ENCODE measurements at regions not wholly inside any gene's neighbourhood (a gene's known extent, or its start where the extent isn't known, plus 50 kb on each side); places are given as distances from the start of the nearest gene placed in this dataset.

GRCh38 chr3:68088636-68089035, 434.2 kb upstream of the SUCLG2 start:
- Histone ChIP-seq H2BK5ac (ENCODE audit: low read length) (no peak overlapping the region), H3K9ac (ENCODE audit: low read length) (no peak overlapping the region), H2BK120ac (ENCODE audit: low read depth, low read length) (no peak overlapping the region), H3K56ac (ENCODE audit: low read length) (no peak overlapping the region), H3K23ac (ENCODE audit: low read length) (no peak overlapping the region), H3K27me3 (ENCODE audit: insufficient read depth, low read length, poor library complexity) (no peaks in the 10 kb centered on the region), H3K4me3 (ENCODE audit: low read length) (no peak overlapping the region), H2AK5ac (ENCODE audit: low read length) (no peak overlapping the region), H3K4ac (ENCODE audit: low read depth, low read length) (no peak overlapping the region), H3K36me3 (ENCODE audit: control insufficient read depth, insufficient read depth, low read length) (no peaks in the 10 kb centered on the region), H4K8ac (ENCODE audit: low read depth, low read length) (no peak overlapping the region), H3K79me1 (ENCODE audit: low read length) (no peaks in the 10 kb centered on the region), H2BK15ac (replicated peaks; ENCODE audit: low read depth) (no peak overlapping the region), H3K4me2 (ENCODE audit: low read length) (no peak overlapping the region), H4K5ac (ENCODE audit: low read length) (no peak overlapping the region), H3K27ac (ENCODE audit: low read depth, low read length) (no peak overlapping the region), H3K18ac (ENCODE audit: low read length) (no peak overlapping the region), H3K79me2 (ENCODE audit: control insufficient read depth, insufficient read depth, low read length) (no peaks in the 10 kb centered on the region), H3K4me1 (ENCODE audit: control insufficient read depth, low read depth, low read length) (no peaks in the 10 kb centered on the region)
- no CpG with 5 or more reads among the region's 3 CpGs for WGBS (ENCODE audit: extremely low coverage, insufficient coverage, low lambda C conversion rate)
- DNase-seq = peak; percentile 0

GRCh38 chr3:68088216-68088615, 433.8 kb upstream of the SUCLG2 start:
- Histone ChIP-seq H3K4me1 (ENCODE audit: control insufficient read depth, low read depth, low read length) (no peaks in the 10 kb centered on the region), H2BK5ac (ENCODE audit: low read length) (no peak overlapping the region), H2AK5ac (ENCODE audit: low read length) (no peak overlapping the region), H3K23ac (ENCODE audit: low read length) (no peak overlapping the region), H4K5ac (ENCODE audit: low read length) (no peak overlapping the region), H3K9ac (ENCODE audit: low read length) (no peak overlapping the region), H3K56ac (ENCODE audit: low read length) (no peak overlapping the region), H2BK15ac (replicated peaks; ENCODE audit: low read depth) (no peak overlapping the region), H3K4ac (ENCODE audit: low read depth, low read length) (no peak overlapping the region), H3K4me2 (ENCODE audit: low read length) (no peak overlapping the region), H3K27ac (ENCODE audit: low read depth, low read length) (no peak overlapping the region), H2BK120ac (ENCODE audit: low read depth, low read length) (no peak overlapping the region), H3K79me1 (ENCODE audit: low read length) (no peaks in the 10 kb centered on the region), H3K36me3 (ENCODE audit: control insufficient read depth, insufficient read depth, low read length) (no peaks in the 10 kb centered on the region), H3K27me3 (ENCODE audit: insufficient read depth, low read length, poor library complexity) (no peaks in the 10 kb centered on the region), H3K18ac (ENCODE audit: low read length) (no peak overlapping the region), H4K8ac (ENCODE audit: low read depth, low read length) (no peak overlapping the region), H3K79me2 (ENCODE audit: control insufficient read depth, insufficient read depth, low read length) (no peaks in the 10 kb centered on the region), H3K4me3 (ENCODE audit: low read length) (no peak overlapping the region)
- no CpG with 5 or more reads among the region's 3 CpGs for WGBS (ENCODE audit: extremely low coverage, insufficient coverage, low lambda C conversion rate)
- DNase-seq = no peak

DNA sequence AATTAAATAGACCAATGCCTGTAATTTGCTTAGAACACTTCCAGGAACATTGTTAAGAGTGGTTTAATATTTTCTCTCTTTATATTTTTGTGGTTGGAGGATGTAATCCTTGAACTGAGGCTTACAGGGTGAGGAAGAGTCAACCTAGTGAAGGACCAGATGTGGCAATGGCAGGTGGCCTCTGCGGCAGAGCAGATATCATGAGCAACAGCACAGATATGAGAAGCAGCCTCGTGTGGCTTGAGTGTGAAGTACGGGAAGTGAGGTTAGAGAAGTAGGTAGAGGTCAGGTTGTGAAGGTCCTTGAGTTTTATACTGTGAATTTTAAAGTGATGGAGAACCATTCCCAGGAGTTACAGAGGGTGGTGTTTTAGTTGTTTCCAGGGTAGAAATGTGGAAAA, 417.6 kb upstream of the SUCLG2 start:
- H3K27me3 ChIP-seq (ENCODE audit: insufficient read depth, low read length, poor library complexity) = no peaks in the 10 kb centered on the region
- no peak overlapping the region for H2AK5ac ChIP-seq (ENCODE audit: low read length)
- H3K36me3 ChIP-seq (ENCODE audit: control insufficient read depth, insufficient read depth, low read length) = no peaks in the 10 kb centered on the region
- H3K4me3 ChIP-seq (ENCODE audit: low read length) = no peak overlapping the region
- H4K5ac ChIP-seq (ENCODE audit: low read length) = no peak overlapping the region
- no peak overlapping the region for H3K4me2 ChIP-seq (ENCODE audit: low read length)
- no peak overlapping the region for H3K9ac ChIP-seq (ENCODE audit: low read length)
- no peak overlapping the region for H3K4ac ChIP-seq (ENCODE audit: low read depth, low read length)
- WGBS (ENCODE audit: extremely low coverage, insufficient coverage, low lambda C conversion rate) = no CpG with 5 or more reads among the region's 3 CpGs
- H2BK5ac ChIP-seq (ENCODE audit: low read length) = no peak overlapping the region
- H3K27ac ChIP-seq (ENCODE audit: low read depth, low read length) = no peak overlapping the region
- H3K23ac ChIP-seq (ENCODE audit: low read length) = no peak overlapping the region
- no peaks in the 10 kb centered on the region for H3K79me2 ChIP-seq (ENCODE audit: control insufficient read depth, insufficient read depth, low read length)
- H4K8ac ChIP-seq (ENCODE audit: low read depth, low read length) = no peak overlapping the region
- no peak for DNase-seq
- no peak overlapping the region for H3K56ac ChIP-seq (ENCODE audit: low read length)
- no peak overlapping the region for H3K18ac ChIP-seq (ENCODE audit: low read length)
- H2BK15ac ChIP-seq (replicated peaks; ENCODE audit: low read depth) = no peak overlapping the region
- H3K79me1 ChIP-seq (ENCODE audit: low read length) = no peaks in the 10 kb centered on the region
- no peak overlapping the region for H2BK120ac ChIP-seq (ENCODE audit: low read depth, low read length)
- H3K4me1 ChIP-seq (ENCODE audit: control insufficient read depth, low read depth, low read length) = no peaks in the 10 kb centered on the region

DNA sequence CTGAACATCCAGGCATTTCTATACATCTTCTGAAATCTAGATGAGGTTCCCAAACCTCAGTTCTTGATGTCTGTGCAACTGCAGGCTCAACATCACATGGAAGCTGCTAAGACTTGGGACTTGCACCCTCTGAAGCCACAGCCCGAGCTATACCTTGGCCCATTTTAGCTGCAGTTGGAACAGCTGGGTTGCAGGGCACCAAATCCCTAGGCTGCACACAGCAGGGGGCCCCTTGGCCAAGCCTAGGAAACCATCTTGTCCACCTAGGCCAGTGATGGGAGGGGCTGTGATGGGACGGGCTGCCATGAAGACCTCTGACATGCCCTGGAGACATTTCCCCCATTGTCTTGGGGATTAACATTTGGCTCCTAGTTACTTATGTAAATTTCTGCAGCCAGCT, 415.8 kb upstream of the SUCLG2 start:
- Histone ChIP-seq H3K23ac (ENCODE audit: low read length) (no peak overlapping the region), H2BK120ac (ENCODE audit: low read depth, low read length) (no peak overlapping the region), H2AK5ac (ENCODE audit: low read length) (no peak overlapping the region), H3K27ac (ENCODE audit: low read depth, low read length) (no peak overlapping the region), H3K79me2 (ENCODE audit: control insufficient read depth, insufficient read depth, low read length) (no peaks in the 10 kb centered on the region), H4K8ac (ENCODE audit: low read depth, low read length) (no peak overlapping the region), H3K36me3 (ENCODE audit: control insufficient read depth, insufficient read depth, low read length) (no peaks in the 10 kb centered on the region), H3K56ac (ENCODE audit: low read length) (no peak overlapping the region), H3K27me3 (ENCODE audit: insufficient read depth, low read length, poor library complexity) (no peaks in the 10 kb centered on the region), H3K4me1 (ENCODE audit: control insufficient read depth, low read depth, low read length) (no peaks in the 10 kb centered on the region), H3K4me3 (ENCODE audit: low read length) (no peak overlapping the region), H3K18ac (ENCODE audit: low read length) (no peak overlapping the region), H3K79me1 (ENCODE audit: low read length) (no peaks in the 10 kb centered on the region), H3K4ac (ENCODE audit: low read depth, low read length) (no peak overlapping the region), H4K5ac (ENCODE audit: low read length) (no peak overlapping the region), H2BK5ac (ENCODE audit: low read length) (no peak overlapping the region), H3K4me2 (ENCODE audit: low read length) (no peak overlapping the region), H2BK15ac (replicated peaks; ENCODE audit: low read depth) (no peak overlapping the region), H3K9ac (ENCODE audit: low read length) (no peak overlapping the region)
- WGBS (ENCODE audit: extremely low coverage, insufficient coverage, low lambda C conversion rate) = no CpG with 5 or more reads among the region's 2 CpGs
- DNase-seq = peak; percentile 8

- no peak overlapping the region for H3K4me2 ChIP-seq (ENCODE audit: low read length)
- no peak overlapping the region for H3K4ac ChIP-seq (ENCODE audit: low read depth, low read length)
- no peak overlapping the region for H4K8ac ChIP-seq (ENCODE audit: low read depth, low read length)
Observed at GRCh38 chr3:68067314-68067713, 412.9 kb upstream of the SUCLG2 start.

GRCh38 chr3:68062926-68063325, 408.5 kb upstream of the SUCLG2 start:
- no peak overlapping the region for H4K5ac ChIP-seq (ENCODE audit: low read length)
- no peak overlapping the region for H3K4me2 ChIP-seq (ENCODE audit: low read length)
- H2AK5ac ChIP-seq (ENCODE audit: low read length) = no peak overlapping the region
- no peak overlapping the region for H2BK15ac ChIP-seq (replicated peaks; ENCODE audit: low read depth)
- H3K27ac ChIP-seq (ENCODE audit: low read depth, low read length) = no peak overlapping the region
- no peaks in the 10 kb centered on the region for H3K4me1 ChIP-seq (ENCODE audit: control insufficient read depth, low read depth, low read length)
- no CpG with 5 or more reads among the region's 5 CpGs for WGBS (ENCODE audit: extremely low coverage, insufficient coverage, low lambda C conversion rate)
- H3K9ac ChIP-seq (ENCODE audit: low read length) = no peak overlapping the region
- no peaks in the 10 kb centered on the region for H3K27me3 ChIP-seq (ENCODE audit: insufficient read depth, low read length, poor library complexity)
- H3K36me3 ChIP-seq (ENCODE audit: control insufficient read depth, insufficient read depth, low read length) = no peaks in the 10 kb centered on the region
- no peak overlapping the region for H3K4me3 ChIP-seq (ENCODE audit: low read length)
- no peak for DNase-seq
- H3K56ac ChIP-seq (ENCODE audit: low read length) = no peak overlapping the region
- H3K18ac ChIP-seq (ENCODE audit: low read length) = no peak overlapping the region
- H3K4ac ChIP-seq (ENCODE audit: low read depth, low read length) = no peak overlapping the region
- no peak overlapping the region for H3K23ac ChIP-seq (ENCODE audit: low read length)
- H3K79me2 ChIP-seq (ENCODE audit: control insufficient read depth, insufficient read depth, low read length) = no peaks in the 10 kb centered on the region
- no peak overlapping the region for H2BK5ac ChIP-seq (ENCODE audit: low read length)
- H3K79me1 ChIP-seq (ENCODE audit: low read length) = no peaks in the 10 kb centered on the region
- H2BK120ac ChIP-seq (ENCODE audit: low read depth, low read length) = no peak overlapping the region
- no peak overlapping the region for H4K8ac ChIP-seq (ENCODE audit: low read depth, low read length)

More at GRCh38 chr3:68067314-68067713, 412.9 kb upstream of the SUCLG2 start:
- Histone ChIP-seq H2BK15ac (replicated peaks; ENCODE audit: low read depth) (no peak overlapping the region), H3K56ac (ENCODE audit: low read length) (no peak overlapping the region), H3K27me3 (ENCODE audit: insufficient read depth, low read length, poor library complexity) (no peaks in the 10 kb centered on the region), H3K18ac (ENCODE audit: low read length) (no peak overlapping the region), H2AK5ac (ENCODE audit: low read length) (no peak overlapping the region), H3K79me2 (ENCODE audit: control insufficient read depth, insufficient read depth, low read length) (no peaks in the 10 kb centered on the region), H3K4me3 (ENCODE audit: low read length) (no peak overlapping the region), H3K79me1 (ENCODE audit: low read length) (no peaks in the 10 kb centered on the region), H2BK120ac (ENCODE audit: low read depth, low read length) (no peak overlapping the region), H3K23ac (ENCODE audit: low read length) (no peak overlapping the region), H3K27ac (ENCODE audit: low read depth, low read length) (no peak overlapping the region), H3K4me1 (ENCODE audit: control insufficient read depth, low read depth, low read length) (no peaks in the 10 kb centered on the region), H4K5ac (ENCODE audit: low read length) (no peak overlapping the region), H2BK5ac (ENCODE audit: low read length) (no peak overlapping the region), H3K9ac (ENCODE audit: low read length) (no peak overlapping the region), H3K36me3 (ENCODE audit: control insufficient read depth, insufficient read depth, low read length) (no peaks in the 10 kb centered on the region)
- no CpG with 5 or more reads among the region's 1 CpG for WGBS (ENCODE audit: extremely low coverage, insufficient coverage, low lambda C conversion rate)
- no peak for DNase-seq
